ENCODE measurements at regions not wholly inside any gene's neighbourhood (a gene's known extent, or its start where the extent isn't known, plus 50 kb on each side); places are given as distances from the start of the nearest gene placed in this dataset.

DNA sequence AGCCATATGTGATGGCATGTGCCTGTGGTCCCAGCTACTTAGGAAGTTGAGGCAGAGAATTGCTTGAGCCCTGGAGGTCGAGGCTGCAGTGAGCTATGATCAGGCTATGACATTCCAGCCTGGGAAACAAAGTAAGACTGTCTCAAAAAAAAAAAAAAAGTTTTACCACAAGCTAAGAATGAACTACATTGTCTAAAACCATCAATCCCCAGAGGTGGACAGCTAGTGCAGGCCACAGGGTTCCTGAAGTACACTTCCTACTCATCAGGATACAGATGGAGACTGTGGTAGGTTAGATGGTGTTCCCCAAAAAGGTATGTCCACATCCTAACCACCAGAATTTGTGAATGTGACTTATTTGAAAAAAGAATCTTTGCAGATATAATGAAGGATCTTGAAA, 63.5 kb upstream of the DOCK9 start:
- Histone ChIP-seq H3K9me3 (no peaks in the 10 kb centered on the region), H3K4me3 (no peak overlapping the region), H3K4me1 (peaks cover 0 to 6% of the 10 kb centered on the region in 2 donors), H3K27me3 (no peaks in the 10 kb centered on the region), H3K36me3 (no peaks in the 10 kb centered on the region), H3K27ac (no peak overlapping the region)
- TF ChIP-seq, protein P1, sequence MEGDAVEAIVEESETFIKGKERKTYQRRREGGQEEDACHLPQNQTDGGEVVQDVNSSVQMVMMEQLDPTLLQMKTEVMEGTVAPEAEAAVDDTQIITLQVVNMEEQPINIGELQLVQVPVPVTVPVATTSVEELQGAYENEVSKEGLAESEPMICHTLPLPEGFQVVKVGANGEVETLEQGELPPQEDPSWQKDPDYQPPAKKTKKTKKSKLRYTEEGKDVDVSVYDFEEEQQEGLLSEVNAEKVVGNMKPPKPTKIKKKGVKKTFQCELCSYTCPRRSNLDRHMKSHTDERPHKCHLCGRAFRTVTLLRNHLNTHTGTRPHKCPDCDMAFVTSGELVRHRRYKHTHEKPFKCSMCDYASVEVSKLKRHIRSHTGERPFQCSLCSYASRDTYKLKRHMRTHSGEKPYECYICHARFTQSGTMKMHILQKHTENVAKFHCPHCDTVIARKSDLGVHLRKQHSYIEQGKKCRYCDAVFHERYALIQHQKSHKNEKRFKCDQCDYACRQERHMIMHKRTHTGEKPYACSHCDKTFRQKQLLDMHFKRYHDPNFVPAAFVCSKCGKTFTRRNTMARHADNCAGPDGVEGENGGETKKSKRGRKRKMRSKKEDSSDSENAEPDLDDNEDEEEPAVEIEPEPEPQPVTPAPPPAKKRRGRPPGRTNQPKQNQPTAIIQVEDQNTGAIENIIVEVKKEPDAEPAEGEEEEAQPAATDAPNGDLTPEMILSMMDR (IDR thresholded peaks at IDR 0.05): no peak
- DNase-seq (ENCODE audit: low spot score): no peak

DNA sequence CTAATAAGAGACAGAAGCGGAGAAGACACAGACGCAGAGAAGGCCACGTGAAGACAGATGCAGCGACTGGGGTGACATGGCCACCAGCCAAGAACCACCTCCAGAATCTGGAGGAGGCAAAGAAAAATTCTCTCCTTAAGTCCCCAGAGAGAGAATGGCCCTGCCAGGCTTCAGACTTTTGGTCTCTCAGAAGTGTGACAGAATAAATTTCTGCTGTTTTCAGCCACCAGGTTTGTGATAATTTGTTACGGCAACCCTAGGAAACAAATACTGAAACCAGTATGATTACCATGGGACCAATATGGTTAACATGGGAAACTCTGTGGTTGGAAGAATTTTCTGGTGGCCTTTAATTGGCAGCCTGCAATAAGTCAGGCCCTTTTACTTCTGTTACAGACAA, 63.9 kb upstream of the DOCK9 start:
- peaks cover 0 to 9% of the 10 kb centered on the region in 2 donors for H3K4me1 ChIP-seq
- TF ChIP-seq, protein P1 (IDR thresholded peaks at IDR 0.05): no peak
- no peaks in the 10 kb centered on the region for H3K27me3 ChIP-seq
- no peak for DNase-seq (ENCODE audit: low spot score)
- no peak overlapping the region for H3K27ac ChIP-seq
- no peak overlapping the region for H3K4me3 ChIP-seq
- H3K9me3 ChIP-seq: no peaks in the 10 kb centered on the region
- H3K36me3 ChIP-seq: no peaks in the 10 kb centered on the region

DNA sequence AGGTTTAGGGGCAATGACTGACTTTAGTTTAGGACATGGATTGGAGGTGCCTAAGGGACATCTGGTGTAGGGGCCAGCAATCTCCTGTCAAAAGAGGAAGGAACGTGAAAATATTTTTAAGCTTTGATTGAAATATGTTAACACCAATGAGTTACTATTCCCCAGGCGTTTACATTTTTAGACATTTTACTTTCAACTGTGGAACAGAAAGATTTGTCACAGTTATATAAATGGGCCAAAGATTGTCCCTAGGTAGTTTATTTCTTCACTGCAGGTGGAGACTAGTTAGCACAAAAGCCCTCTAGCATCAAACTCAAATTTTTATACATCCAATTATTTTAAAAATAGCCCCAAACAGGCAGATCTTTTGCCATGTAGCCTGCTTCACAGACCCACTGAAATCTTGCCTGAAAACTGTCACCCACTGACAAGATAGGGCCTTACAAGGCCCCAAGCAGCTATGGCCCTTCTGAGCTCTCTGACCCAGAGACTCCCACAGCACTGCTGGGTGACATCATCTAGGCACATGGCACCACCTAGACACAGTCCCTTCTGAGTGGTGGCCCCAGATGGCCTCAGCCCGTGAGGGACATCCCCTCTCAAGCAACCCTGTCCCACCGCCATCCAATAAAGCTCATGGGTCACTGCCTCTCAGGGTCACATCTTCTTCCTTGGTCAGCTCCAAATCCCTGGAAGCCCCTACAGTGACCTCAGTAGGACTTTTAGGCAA, 64.8 kb upstream of the DOCK9 start:
- TF ChIP-seq, protein P1 (IDR thresholded peaks at IDR 0.05): no peak
- Histone ChIP-seq H3K4me3 (no peak overlapping the region), H3K27ac (no peak overlapping the region), H3K9me3 (no peaks in the 10 kb centered on the region), H3K27me3 (no peaks in the 10 kb centered on the region), H3K36me3 (no peaks in the 10 kb centered on the region), H3K4me1 (peaks cover 0 to 12% of the 10 kb centered on the region in 2 donors)
- DNase-seq (ENCODE audit: low spot score): no peak

DNA sequence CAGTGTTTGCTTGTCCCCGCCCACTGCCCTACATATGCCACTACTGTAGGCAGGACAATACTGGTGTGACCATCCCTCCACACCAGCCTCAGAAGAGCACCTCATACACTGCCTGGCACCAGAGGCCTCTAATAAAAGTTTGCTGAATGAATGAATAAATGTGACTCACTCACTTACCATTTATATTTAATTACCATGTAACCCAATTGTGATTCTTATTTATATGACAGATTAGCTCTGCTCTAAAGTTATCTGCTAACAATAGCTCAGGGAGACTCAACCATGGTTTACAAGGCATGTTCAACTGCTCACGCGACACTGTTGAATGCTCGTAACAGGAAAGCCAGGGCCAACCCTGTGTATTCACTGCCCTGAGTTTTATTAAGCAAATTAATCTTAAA, 66.0 kb upstream of the DOCK9 start:
- Histone ChIP-seq H3K9me3 (no peaks in the 10 kb centered on the region), H3K36me3 (no peaks in the 10 kb centered on the region), H3K27me3 (no peaks in the 10 kb centered on the region), H3K4me3 (no peak overlapping the region), H3K4me1 (peaks cover 0 to 12% of the 10 kb centered on the region in 2 donors), H3K27ac (no peak overlapping the region)
- no peak for DNase-seq (ENCODE audit: low spot score)
- TF ChIP-seq, protein P1 (IDR thresholded peaks at IDR 0.05): no peak

DNA sequence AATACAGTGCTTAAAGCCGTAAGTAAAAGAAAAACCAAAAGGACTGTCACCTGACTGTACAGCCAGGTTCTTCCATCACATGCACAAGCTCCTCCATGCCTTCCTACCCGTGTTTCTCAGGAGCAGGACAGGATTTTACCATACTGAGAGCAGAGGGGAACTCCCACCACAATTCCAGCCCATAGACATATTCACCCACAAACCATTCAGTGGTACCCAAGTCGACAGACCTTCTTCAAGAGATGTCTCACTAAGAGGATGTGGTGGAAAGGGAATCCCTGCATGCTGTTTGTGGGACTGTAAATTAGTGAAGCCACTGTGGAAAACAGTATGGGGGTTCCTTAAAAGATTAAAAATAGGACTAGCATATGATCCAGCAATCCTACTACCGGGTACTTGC, 66.9 kb upstream of the DOCK9 start:
- Histone ChIP-seq H3K4me1 (peaks cover 0 to 12% of the 10 kb centered on the region in 2 donors), H3K36me3 (no peaks in the 10 kb centered on the region), H3K4me3 (no peak overlapping the region), H3K9me3 (no peaks in the 10 kb centered on the region), H3K27ac (no peak overlapping the region), H3K27me3 (no peaks in the 10 kb centered on the region)
- no peak for DNase-seq (ENCODE audit: low spot score)
- TF ChIP-seq, protein P1 (IDR thresholded peaks at IDR 0.05): no peak

DNA sequence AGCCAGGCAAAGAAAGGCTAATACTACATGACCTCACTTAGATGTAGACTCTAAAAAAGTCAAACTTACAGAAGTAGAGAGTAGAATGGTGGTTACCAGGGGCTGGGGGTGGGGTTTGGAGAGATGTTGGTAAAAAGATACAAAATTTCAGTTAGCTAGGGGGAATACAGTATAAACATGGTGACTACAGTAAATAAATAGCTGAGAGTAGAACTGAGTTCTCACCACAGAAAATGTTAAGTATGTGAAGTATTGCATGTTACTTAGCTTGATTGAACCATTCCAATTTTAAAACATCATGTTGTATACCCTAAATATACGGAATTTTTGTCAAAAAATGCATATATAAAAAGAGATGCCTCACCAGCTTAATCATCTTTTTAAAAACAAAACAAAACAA, 67.5 kb upstream of the DOCK9 start:
- H3K4me1 ChIP-seq: peaks cover 0 to 12% of the 10 kb centered on the region in 2 donors
- no peak for DNase-seq (ENCODE audit: low spot score)
- no peak overlapping the region for H3K4me3 ChIP-seq
- TF ChIP-seq, protein P1 (IDR thresholded peaks at IDR 0.05): no peak
- H3K9me3 ChIP-seq: no peaks in the 10 kb centered on the region
- no peaks in the 10 kb centered on the region for H3K36me3 ChIP-seq
- no peak overlapping the region for H3K27ac ChIP-seq
- H3K27me3 ChIP-seq: no peaks in the 10 kb centered on the region

Measured in right atrium auricular region (tissue), 2 donors.